ENCODE measurements at regions not wholly inside any gene's neighbourhood (a gene's known extent, or its start where the extent isn't known, plus 50 kb on each side); places are given as distances from the start of the nearest gene placed in this dataset.

GRCh38 chr11:19519912-19520641, 192.6 kb upstream of the NAV2 start:
- no peak for DNase-seq (ENCODE audit: low spot score)

- DNase-seq (ENCODE audit: low spot score), result no peak
Observed at GRCh38 chr11:19519353-19519752, 193.3 kb upstream of the NAV2 start.

GRCh38 chr11:19513253-19513652, 199.4 kb upstream of the NAV2 start:
- no peak for DNase-seq (ENCODE audit: low spot score)

- DNase-seq (ENCODE audit: low spot score), result no peak
Observed at GRCh38 chr11:19512618-19513017, 200.0 kb upstream of the NAV2 start.

DNA sequence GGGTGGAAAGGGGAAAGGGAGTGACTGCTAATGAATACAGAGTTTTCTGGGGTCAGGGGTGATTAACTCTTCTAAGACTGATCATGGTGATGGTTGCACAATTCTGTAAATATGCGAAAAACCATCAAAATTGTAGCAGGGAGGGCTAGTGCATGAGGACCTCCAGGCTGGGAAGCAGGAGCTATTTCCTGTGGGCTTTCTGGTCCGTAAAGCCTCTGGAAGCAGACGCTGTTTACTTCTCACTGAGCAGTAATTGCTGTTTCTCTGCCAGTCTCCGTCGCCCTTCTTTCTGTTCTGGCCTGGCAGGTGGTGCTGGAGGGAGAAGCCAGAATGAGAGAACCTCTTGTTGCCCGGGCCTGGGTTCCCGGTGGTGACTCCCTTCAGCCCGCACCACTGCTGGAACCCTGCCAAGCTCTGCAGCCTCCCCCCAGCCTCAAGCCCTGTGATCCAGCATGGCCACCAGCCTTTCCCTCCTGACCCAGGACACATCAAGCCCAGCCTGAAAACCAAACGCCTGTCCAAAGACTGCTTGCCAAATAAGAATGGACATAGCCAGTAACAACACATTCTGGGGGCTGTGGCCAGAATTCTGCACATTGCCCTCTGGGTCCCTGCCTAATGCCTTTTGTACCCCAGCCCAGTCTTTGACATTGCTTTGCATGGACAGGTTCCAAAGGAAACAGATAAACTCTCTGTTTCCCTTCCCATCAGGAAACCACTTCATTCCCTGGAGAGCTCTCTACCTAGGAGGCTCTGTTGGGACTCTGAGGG, 201.0 kb upstream of the NAV2 start:
- DNase-seq (ENCODE audit: low spot score), result no peak

DNA sequence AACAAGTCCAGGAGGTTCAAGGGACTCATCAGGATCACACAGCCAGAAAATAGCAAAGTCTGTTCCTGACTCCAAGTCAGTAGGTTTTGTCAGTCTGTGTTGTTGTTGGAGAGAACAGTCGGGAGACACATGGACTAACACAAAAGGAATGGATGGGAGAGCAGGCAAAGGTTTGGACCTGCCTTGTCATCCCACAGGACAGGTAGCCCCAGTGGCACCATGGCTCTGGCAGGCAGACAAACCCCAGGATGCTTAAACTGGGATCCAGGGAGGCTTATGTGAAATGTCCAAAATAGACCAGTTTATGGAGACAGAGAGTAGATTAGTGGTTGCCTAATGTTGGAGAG, 201.6 kb upstream of the NAV2 start:
- DNase-seq (ENCODE audit: low spot score), result no peak

- DNase-seq (ENCODE audit: low spot score), result no peak
Observed at GRCh38 chr11:19510468-19510867, 202.2 kb upstream of the NAV2 start.

DNA sequence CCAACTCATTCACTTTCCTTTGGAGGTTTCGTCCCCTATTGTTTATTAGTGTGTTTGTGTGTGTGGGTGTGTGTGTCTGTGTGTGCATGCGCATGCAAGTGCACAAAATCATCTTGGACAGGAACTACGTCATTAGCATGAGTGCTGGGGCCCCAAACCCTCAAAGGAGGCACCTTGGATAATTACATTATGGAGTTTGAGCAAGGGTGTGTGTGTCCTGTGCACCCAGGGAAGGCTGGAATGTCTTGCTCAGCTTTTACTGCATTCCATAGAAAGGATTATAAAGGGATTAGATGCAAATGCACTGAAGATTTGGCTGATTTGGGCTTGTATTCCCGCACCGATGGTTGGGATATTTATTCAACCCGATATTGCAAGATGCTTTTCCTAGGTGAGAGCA, 203.4 kb upstream of the NAV2 start:
- DNase-seq (ENCODE audit: low spot score), result no peak

DNA sequence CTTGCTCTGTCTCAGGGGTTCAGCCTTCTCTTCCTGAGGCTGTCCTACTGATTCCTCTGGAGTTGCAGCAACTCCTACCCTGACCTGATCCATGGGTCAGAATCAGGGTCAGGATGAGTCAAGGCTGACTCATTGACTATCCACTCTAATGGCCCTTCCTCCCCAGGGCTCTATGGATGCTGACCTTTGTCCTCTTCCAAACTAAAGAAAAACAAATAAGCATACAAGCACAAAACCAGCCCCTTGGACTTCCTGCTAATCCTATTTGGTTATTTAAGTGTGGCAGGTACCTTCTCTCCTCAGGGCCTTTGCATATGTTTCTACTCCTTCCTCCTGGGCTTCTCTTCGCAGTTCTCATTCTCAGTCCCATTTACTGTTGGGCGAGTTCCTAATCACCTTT, 204.5 kb upstream of the NAV2 start:
- no peak for DNase-seq (ENCODE audit: low spot score)

DNA sequence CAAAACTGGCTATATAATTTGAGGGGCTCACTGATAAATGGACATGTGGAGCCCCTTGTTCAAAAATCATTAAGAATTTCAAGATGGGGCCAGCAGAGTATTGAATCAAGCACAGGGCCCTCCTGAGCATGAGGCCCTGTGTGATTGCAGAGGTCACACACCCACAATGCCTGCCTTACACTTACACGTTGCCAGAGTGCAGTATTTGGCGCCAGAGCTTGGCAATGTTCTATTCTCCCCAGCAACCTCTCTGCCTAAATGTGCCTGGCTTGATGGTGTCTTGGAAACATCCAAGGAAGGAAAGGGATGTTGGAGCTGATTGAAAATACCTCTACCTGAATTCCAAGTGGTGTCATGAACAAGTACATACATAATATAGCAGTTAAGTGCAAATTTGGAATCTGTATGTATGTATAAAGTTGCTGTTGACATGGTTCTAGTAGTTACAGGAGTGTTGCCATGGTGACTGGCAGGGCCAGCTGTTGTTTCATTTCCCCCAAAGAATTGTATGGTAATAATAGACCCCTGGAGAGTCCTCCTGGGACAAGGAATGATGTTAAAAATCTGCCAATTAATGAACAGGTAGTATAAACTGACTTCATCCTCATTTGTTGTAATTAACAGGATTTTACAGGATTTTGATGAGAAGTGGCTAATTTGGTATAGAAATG, 205.7 kb upstream of the NAV2 start:
- DNase-seq (ENCODE audit: low spot score), result no peak

DNA sequence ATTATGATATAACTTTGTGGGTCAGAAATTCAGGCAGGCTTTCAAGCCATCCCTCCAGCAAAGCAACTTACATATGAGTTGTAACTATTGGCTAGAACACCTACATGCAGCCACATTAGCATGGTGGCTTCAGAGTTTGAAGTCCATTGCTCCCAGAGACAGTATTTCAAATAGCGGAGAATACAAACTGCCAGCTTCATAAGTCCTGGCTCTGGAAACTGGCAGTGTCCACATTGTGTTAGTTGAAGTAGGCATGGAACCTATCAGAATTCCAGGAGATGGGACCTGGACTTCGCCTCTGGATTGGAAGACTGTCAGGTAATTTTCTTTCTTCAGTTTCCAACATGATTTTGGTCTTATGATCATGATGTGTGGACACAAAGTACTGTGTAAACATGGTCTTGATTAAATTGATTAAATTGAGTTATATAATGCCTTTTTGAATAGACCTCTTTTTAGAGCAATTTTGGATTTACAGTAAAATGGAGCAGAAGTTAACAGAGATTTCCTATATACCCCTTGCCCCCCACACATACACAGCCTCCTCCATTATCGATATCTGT, 209.9 kb upstream of the NAV2 start:
- no peak for DNase-seq (ENCODE audit: low spot score)

GRCh38 chr11:19501631-19502030, 211.0 kb upstream of the NAV2 start:
- DNase-seq (ENCODE audit: low spot score), result no peak

- no peak for DNase-seq (ENCODE audit: low spot score)
Observed at GRCh38 chr11:19499999-19500398, 212.6 kb upstream of the NAV2 start.

DNA sequence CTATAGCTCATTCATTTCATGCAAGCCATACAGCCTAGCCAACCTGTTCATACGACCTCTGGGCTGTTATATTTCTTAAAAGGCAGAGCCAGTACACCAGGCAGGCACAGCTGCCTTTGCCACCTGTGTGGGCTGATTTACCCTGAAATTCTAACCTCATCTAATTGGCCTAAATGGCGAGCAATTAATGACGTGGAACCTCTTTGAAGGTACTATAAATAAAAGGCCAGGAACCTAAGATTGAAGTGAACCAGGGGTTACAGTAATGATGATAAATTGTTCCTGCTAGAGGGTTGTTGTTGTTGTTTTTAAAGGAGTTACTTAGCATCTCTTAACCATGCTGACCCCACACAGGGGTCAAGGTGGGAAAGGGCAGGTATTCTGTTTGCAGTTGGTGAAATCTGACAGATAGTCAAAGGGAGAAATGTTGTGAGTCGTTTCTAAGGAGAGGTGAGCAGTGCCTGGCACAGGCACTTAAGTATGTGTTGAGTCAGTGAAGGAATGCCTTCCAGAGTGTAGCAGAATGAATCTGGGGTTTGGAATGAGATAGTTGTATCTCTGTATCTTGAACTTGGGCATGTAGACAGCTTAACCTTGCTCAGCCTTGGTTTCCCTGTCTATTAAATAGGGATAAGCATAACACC, 213.5 kb upstream of the NAV2 start:
- DNase-seq (ENCODE audit: low spot score), result no peak

- DNase-seq (ENCODE audit: low spot score), result no peak
Observed at GRCh38 chr11:19493446-19494213, 219.0 kb upstream of the NAV2 start.

- no peak for DNase-seq (ENCODE audit: low spot score)
Observed at GRCh38 chr11:19482319-19483100, 230.1 kb upstream of the NAV2 start.

- DNase-seq (ENCODE audit: low spot score), result no peak
Observed at GRCh38 chr11:19480540-19480939, 232.1 kb upstream of the NAV2 start.

GRCh38 chr11:19478891-19479290, 233.7 kb upstream of the NAV2 start:
- no peak for DNase-seq (ENCODE audit: low spot score)

GRCh38 chr11:19474954-19475721, 234.4 kb upstream of the E2F8 start:
- DNase-seq (ENCODE audit: low spot score), result no peak

DNA sequence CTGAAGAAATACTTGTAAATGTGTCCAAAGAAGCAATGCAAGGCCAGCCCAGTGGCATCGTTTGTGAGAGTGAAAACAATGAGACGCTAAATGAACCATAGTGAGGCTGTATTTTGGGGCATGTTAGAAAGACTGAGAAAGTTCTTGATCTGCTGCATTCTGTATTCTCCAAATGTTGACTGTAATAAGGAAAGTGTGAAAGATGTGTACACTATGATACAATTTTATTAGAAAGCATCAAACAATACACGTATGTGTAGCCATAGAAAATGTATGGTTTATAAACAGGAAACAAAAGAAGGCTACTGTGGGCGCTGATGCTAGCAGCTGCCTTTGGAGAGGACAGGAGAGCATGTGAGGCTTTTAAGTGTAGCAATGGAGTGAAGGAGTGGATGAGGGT, 233.5 kb upstream of the E2F8 start:
- no peak for DNase-seq (ENCODE audit: low spot score)
